Urinary bladder (tissue), 3 donors: ENCODE measurements at regions not wholly inside any gene's neighbourhood (a gene's known extent, or its start where the extent isn't known, plus 50 kb on each side); places are given as distances from the start of the nearest gene placed in this dataset.

ENCODE experiments used
- DNase-seq: peaks from one replicate; pipeline ENCODE4 v3.0.0-alpha.2; 2015; ENCODE audit errors: extremely low spot score
- H3K27ac ChIP-seq: one replicate; pipeline ENCODE4 v1.5.1; 2013; ENCODE audit warnings: low read depth, mild to moderate bottlenecking, moderate library complexity
- H3K36me3 ChIP-seq: one replicate; pipeline ENCODE4 v1.6.1; 2013; ENCODE audit warnings: mild to moderate bottlenecking, moderate library complexity; ENCODE audit not compliant: insufficient read depth
- H3K4me1 ChIP-seq: one replicate; pipeline ENCODE4 v1.6.1; 2013; ENCODE audit warnings: mild to moderate bottlenecking, moderate library complexity; ENCODE audit not compliant: insufficient read depth
- H3K4me3 ChIP-seq: one replicate; pipeline ENCODE4 v1.5.1; 2013; ENCODE audit warnings: low read depth, low read length
- WGBS: extraction: QIAGEN DNeasy Blood & Tissue Kit; methylation state at CpG from one replicate; pipeline ENCODE4 v1.1.7; 2013; 5-methylcytosine and 5-hydroxymethylcytosine counted together
- donor health status: healthy with polysubstance abuse.
- donor health status: healthy.

DNA sequence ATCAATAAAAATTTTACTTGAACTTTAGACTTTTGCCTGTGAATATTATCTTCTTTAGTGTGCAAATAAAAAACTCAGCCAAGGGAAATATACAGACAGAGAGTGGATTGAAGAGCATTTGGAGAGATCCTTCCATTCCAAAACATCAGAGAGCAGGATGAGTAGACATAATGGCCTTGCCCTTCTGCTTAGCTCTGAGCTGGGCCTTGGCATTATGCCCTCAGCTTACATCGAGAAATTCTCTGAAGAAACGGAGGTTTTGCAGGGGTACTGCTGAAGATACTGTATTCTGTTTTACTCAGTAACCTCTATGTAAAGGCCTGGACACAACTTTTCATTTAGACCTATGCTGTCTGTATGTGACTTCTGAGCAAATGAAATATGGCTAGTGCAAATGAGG is 317.4 kb downstream of the STIM2 start:
- H3K27ac ChIP-seq: no peak overlapping the region
- no peak for DNase-seq
- WGBS: 34% methylated on average over 2 of the region's 2 CpGs
- H3K36me3 ChIP-seq: no peaks in the 10 kb centered on the region
- no peak overlapping the region for H3K4me3 ChIP-seq
- no peaks in the 10 kb centered on the region for H3K4me1 ChIP-seq

GRCh38 chr4:27181693-27182092 is 321.1 kb downstream of the STIM2 start:
- 19% methylated on average over 4 of the region's 4 CpGs for WGBS
- no peaks in the 10 kb centered on the region for H3K4me1 ChIP-seq
- no peak for DNase-seq
- no peaks in the 10 kb centered on the region for H3K36me3 ChIP-seq
- no peak overlapping the region for H3K27ac ChIP-seq
- no peak overlapping the region for H3K4me3 ChIP-seq

DNA sequence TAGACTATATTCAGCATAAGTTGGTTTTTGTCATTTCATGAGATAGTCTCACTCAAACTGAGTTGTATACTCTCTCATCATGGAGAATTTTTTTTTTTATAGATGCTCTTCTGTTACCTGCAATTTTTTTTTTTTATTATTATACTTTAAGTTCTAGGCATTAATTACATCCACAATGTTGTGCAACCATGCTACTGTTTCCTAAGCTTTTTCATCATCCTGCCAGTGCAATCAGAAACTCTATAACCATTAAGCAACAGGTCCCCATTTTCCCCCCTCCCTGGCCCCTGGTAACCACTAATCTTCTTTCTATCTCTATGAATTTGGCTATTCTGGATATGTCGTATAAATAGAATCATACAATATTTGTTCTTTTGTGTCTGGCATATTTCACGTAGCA is 321.6 kb downstream of the STIM2 start:
- no peak overlapping the region for H3K27ac ChIP-seq
- 95% methylated on average over 2 of the region's 2 CpGs for WGBS
- no peaks in the 10 kb centered on the region for H3K4me1 ChIP-seq
- no peaks in the 10 kb centered on the region for H3K36me3 ChIP-seq
- no peak for DNase-seq
- no peak overlapping the region for H3K4me3 ChIP-seq

DNA sequence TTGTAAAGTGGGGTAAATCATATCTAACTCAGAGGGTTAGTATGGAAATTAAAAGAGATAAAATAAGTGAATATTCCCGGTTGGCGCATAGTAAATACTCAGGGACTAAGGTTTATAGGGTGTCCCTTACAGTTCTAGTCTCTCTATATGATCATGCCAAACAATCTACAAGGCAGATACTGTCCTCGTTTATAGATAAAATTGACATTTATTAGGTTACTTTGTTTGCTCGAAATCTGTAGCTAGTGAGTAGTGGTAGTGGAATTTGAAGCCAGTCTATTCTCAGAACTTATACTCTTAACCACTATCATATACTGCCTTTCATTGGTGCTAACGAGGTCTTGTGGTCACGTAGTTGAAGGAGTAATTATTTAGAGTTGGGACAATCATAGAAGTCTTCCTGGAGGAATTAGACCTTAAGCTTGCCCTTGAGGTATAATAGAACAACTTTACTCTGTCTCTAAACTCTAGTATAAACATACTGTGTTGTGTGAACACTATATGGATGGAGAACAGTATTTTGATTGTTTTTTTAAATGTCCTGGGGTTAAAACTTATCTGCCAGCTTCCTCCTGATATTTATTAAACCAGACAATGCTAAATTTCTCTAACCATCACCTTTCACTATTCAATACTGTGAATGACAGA is 324.0 kb downstream of the STIM2 start:
- Histone ChIP-seq H3K4me1 (no peaks in the 10 kb centered on the region), H3K27ac (no peak overlapping the region), H3K4me3 (no peak overlapping the region), H3K36me3 (no peaks in the 10 kb centered on the region)
- WGBS: 19% methylated on average over 6 of the region's 6 CpGs
- DNase-seq: no peak

- Histone ChIP-seq H3K27ac (no peak overlapping the region), H3K4me1 (no peaks in the 10 kb centered on the region), H3K4me3 (no peak overlapping the region), H3K36me3 (no peaks in the 10 kb centered on the region)
- 91% methylated on average over 4 of the region's 4 CpGs for WGBS
- no peak for DNase-seq
Observed at GRCh38 chr4:27186710-27187109, 326.1 kb downstream of the STIM2 start.

DNA sequence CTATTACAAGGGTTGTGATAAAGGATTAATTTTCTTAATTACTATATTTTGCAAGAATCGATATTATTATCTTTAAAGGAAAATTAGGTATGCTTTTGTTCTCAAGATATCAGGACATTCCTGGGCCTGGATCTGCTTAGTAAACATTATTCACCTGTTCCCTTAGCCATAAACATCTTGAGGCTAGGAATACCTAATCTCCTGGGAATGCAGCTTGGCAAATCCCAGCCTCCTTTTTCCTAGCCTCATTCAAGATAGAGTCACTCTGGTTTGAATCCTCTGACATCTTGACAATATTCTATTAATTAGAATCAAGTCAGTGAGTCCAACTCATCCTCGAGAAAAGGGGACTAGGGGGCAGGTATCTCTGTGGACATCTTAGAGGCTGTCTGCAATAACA is 327.1 kb downstream of the STIM2 start:
- no peak overlapping the region for H3K4me3 ChIP-seq
- no peaks in the 10 kb centered on the region for H3K4me1 ChIP-seq
- WGBS: 84% methylated on average over 2 of the region's 2 CpGs
- no peak overlapping the region for H3K27ac ChIP-seq
- no peaks in the 10 kb centered on the region for H3K36me3 ChIP-seq
- DNase-seq: no peak

GRCh38 chr4:27189683-27190082 is 329.0 kb downstream of the STIM2 start:
- H3K4me1 ChIP-seq: no peaks in the 10 kb centered on the region
- WGBS: 70% methylated on average over 6 of the region's 6 CpGs
- DNase-seq: no peak

GRCh38 chr4:27191592-27191991 is 331.0 kb downstream of the STIM2 start:
- 42% methylated on average over 1 of the region's 1 CpG for WGBS
- no peaks in the 10 kb centered on the region for H3K4me1 ChIP-seq
- no peak overlapping the region for H3K4me3 ChIP-seq
- H3K36me3 ChIP-seq: no peaks in the 10 kb centered on the region
- no peak for DNase-seq
- H3K27ac ChIP-seq: no peak overlapping the region

More at GRCh38 chr4:27189683-27190082, 329.0 kb downstream of the STIM2 start:
- no peak overlapping the region for H3K4me3 ChIP-seq
- H3K27ac ChIP-seq: no peak overlapping the region
- H3K36me3 ChIP-seq: no peaks in the 10 kb centered on the region

DNA sequence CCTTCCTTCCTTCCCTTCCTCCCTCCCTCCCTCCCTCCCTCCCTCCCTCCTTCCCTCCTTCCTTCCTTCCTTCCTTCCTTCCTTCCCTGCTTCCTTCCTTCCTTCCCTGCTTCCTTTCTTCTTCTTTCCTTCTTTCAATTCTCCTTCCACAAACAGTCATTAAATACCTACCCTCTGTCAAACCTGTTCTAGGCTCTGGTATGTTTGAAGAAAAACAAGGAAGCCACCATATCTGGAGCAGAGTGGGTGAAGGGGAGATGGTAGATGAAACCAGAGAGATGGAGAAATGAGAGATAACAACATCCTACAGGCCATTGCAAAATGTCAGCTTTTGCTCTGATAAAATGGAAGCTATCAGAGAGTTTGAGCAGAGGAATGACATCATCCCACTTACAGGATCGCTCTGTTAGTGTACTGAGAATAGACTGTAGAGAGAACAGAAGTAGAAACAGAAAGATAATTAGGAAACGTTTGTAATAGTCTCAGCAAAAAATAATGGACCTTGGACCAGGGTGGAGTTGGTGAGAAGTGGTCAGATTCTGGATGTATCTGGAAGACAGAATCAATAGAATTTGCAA is 334.0 kb downstream of the STIM2 start:
- H3K4me1 ChIP-seq: no peaks in the 10 kb centered on the region
- no peaks in the 10 kb centered on the region for H3K36me3 ChIP-seq
- no peak overlapping the region for H3K27ac ChIP-seq
- 63% methylated on average over 2 of the region's 2 CpGs for WGBS
- no peak overlapping the region for H3K4me3 ChIP-seq
- no peak for DNase-seq

- H3K4me3 ChIP-seq: no peak overlapping the region
- WGBS: 17% methylated on average over 2 of the region's 2 CpGs
- no peaks in the 10 kb centered on the region for H3K4me1 ChIP-seq
- no peak for DNase-seq
- H3K27ac ChIP-seq: no peak overlapping the region
- H3K36me3 ChIP-seq: no peaks in the 10 kb centered on the region
Observed at GRCh38 chr4:27198246-27198645, 337.6 kb downstream of the STIM2 start.

- DNase-seq: no peak
- H3K27ac ChIP-seq: no peak overlapping the region
- no peak overlapping the region for H3K4me3 ChIP-seq
- H3K36me3 ChIP-seq: no peaks in the 10 kb centered on the region
- 40% methylated on average over 2 of the region's 2 CpGs for WGBS
- H3K4me1 ChIP-seq: no peaks in the 10 kb centered on the region
Observed at GRCh38 chr4:27198971-27199370, 338.3 kb downstream of the STIM2 start.

DNA sequence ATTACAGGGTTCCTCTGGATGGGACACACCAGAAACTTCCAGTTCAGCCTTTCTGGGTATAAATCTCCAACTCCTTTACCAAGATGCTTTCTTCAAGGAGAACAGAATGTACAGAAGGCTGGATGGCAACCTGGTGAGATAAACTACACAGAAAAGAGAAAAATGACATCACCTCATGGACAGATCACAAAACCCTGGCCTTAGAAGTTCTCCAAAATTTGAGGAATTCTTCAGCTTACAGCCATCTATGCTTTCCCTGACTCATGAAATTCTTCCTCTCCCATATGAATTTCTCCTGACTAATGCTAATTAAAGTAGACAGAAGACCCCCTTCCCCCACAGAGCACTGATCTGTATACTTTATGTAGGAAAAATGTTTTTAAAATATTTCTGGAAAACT is 345.4 kb downstream of the STIM2 start:
- Histone ChIP-seq H3K4me1 (no peaks in the 10 kb centered on the region), H3K27ac (no peak overlapping the region), H3K36me3 (no peaks in the 10 kb centered on the region), H3K4me3 (no peak overlapping the region)
- DNase-seq: no peak

GRCh38 chr4:27210956-27211355 is 350.3 kb downstream of the STIM2 start:
- Histone ChIP-seq H3K4me3 (no peak overlapping the region), H3K36me3 (no peaks in the 10 kb centered on the region), H3K27ac (no peak overlapping the region), H3K4me1 (no peaks in the 10 kb centered on the region)
- 76% methylated on average over 4 of the region's 4 CpGs for WGBS
- no peak for DNase-seq

DNA sequence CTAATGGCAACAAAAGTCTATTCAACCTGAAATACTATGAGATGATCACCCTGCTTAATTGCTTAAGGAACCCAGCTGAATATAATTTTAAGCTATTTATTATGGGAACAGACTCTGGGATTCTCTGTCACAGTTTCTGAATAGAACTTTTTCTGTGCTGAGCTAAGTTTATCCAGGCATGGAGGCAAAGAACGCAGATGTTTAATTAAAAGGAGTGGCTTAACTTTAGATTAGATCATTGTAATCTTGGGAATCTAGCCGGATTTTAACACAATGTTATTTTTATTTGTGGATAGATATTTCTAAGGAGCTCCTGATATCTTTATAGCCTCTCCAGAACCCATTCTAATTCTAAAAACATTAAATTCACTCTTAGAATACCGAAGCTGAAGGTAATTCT is 353.4 kb downstream of the STIM2 start:
- DNase-seq: no peak
- Histone ChIP-seq H3K27ac (no peak overlapping the region), H3K36me3 (no peaks in the 10 kb centered on the region), H3K4me3 (no peak overlapping the region), H3K4me1 (no peaks in the 10 kb centered on the region)
- 70% methylated on average over 3 of the region's 3 CpGs for WGBS
